HepG2 (cell line): ENCODE measurements at regions not wholly inside any gene's neighbourhood (a gene's known extent, or its start where the extent isn't known, plus 50 kb on each side); places are given as distances from the start of the nearest gene placed in this dataset.

Experiments used
- EED ChIP-seq: sonication (generic); formaldehyde crosslinking; IDR thresholded peaks from 2 replicates; pipeline ENCODE4 v1.5.0; 2020; ENCODE audit warnings: mild to moderate bottlenecking, missing genetic modification reagents
- GFI1 ChIP-seq: sonication (generic); formaldehyde crosslinking; IDR thresholded peaks from 2 replicates; pipeline ENCODE4 v1.5.0; 2020; ENCODE audit warnings: missing genetic modification reagents, mild to moderate bottlenecking, borderline replicate concordance
- RORA ChIP-seq: sonication (generic); formaldehyde crosslinking; IDR thresholded peaks from 2 replicates; pipeline ENCODE4 v1.5.0; 2020; ENCODE audit warnings: mild to moderate bottlenecking, missing genetic modification reagents, moderate library complexity
- SP2 ChIP-seq: sonication (generic); formaldehyde crosslinking; IDR thresholded peaks from 2 replicates; pipeline ENCODE4 v1.5.1; 2020; ENCODE audit warnings: mild to moderate bottlenecking, missing genetic modification reagents
- TCF12 ChIP-seq, 2 experiments: fragments of 450-650 bp in 1 of 2; sonication (generic) in 1 of 2; formaldehyde crosslinking in 1 of 2; IDR thresholded peaks; 2 replicates each; pipeline versions ENCODE4 v1.6.1 to v1.8.0; 2017 to 2022; ENCODE audit warnings: antibody characterized with exemption in 1 of 2, mild to moderate bottlenecking in 1 of 2, missing genetic modification reagents in 1 of 2, moderate library complexity in 1 of 2
- ZBTB7A ChIP-seq: sonication (generic); formaldehyde crosslinking; IDR thresholded peaks from 2 replicates; pipeline ENCODE4 v1.8.0; 2022; ENCODE audit warnings: mild to moderate bottlenecking, missing genetic modification reagents
- ZNF124 ChIP-seq: sonication (generic); formaldehyde crosslinking; IDR thresholded peaks from 2 replicates; pipeline ENCODE4 v1.4.0; 2020; ENCODE audit warnings: missing genetic modification reagents
- ZNF577 ChIP-seq: sonication (generic); formaldehyde crosslinking; IDR thresholded peaks from 2 replicates; pipeline ENCODE4 v1.4.0; 2020; ENCODE audit warnings: mild to moderate bottlenecking, low read depth, missing genetic modification reagents, borderline replicate concordance
- ZNF780A ChIP-seq: sonication (generic); formaldehyde crosslinking; IDR thresholded peaks from 2 replicates; pipeline ENCODE4 v1.8.0; 2022; ENCODE audit warnings: mild to moderate bottlenecking, missing genetic modification reagents, moderate library complexity
- TF ChIP-seq, protein P1 (sequence below): sonication (generic); formaldehyde crosslinking; IDR thresholded peaks from 2 replicates; pipeline ENCODE4 v1.4.0; 2020; ENCODE audit warnings: missing genetic modification reagents, borderline replicate concordance
- TF ChIP-seq, protein P2 (sequence below): sonication (generic); formaldehyde crosslinking; IDR thresholded peaks from 2 replicates; pipeline ENCODE4 v1.5.0; 2020; ENCODE audit warnings: mild to moderate bottlenecking, missing genetic modification reagents, moderate library complexity
- TF ChIP-seq, protein P3 (sequence below): sonication (generic); formaldehyde crosslinking; IDR thresholded peaks from 2 replicates; pipeline ENCODE4 v1.4.0; 2020; ENCODE audit warnings: missing genetic modification reagents

DNA sequence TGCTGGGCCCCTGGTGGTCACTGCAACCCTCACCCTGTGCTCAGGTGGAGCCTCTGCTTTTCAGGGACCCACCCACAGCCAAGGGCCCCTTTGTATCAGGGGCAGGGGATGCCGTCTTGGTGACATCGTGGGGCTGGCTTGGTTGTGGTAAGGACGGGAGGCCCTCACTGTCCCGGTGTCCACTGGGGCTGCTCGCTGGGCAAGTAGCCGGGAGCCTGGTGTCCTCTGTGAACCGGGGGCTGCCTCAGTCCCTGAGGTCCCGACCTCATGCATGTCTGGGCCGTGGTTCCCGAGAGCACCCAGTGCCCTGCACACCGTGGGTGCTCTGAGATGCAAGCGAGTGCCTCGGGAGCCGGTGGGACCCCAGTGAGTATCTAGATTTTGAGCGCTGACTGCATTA lies 56.0 kb upstream of the TTC34 start:
- TF ChIP-seq, protein P1, sequence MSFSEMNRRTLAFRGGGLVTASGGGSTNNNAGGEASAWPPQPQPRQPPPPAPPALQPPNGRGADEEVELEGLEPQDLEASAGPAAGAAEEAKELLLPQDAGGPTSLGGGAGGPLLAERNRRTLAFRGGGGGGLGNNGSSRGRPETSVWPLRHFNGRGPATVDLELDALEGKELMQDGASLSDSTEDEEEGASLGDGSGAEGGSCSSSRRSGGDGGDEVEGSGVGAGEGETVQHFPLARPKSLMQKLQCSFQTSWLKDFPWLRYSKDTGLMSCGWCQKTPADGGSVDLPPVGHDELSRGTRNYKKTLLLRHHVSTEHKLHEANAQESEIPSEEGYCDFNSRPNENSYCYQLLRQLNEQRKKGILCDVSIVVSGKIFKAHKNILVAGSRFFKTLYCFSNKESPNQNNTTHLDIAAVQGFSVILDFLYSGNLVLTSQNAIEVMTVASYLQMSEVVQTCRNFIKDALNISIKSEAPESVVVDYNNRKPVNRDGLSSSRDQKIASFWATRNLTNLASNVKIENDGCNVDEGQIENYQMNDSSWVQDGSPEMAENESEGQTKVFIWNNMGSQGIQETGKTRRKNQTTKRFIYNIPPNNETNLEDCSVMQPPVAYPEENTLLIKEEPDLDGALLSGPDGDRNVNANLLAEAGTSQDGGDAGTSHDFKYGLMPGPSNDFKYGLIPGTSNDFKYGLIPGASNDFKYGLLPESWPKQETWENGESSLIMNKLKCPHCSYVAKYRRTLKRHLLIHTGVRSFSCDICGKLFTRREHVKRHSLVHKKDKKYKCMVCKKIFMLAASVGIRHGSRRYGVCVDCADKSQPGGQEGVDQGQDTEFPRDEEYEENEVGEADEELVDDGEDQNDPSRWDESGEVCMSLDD (CRISPR knock-in tag): no peak
- no peak for TF ChIP-seq ZNF780A
- no peak for TF ChIP-seq GFI1 (CRISPR knock-in tag)
- TF ChIP-seq, protein P2, sequence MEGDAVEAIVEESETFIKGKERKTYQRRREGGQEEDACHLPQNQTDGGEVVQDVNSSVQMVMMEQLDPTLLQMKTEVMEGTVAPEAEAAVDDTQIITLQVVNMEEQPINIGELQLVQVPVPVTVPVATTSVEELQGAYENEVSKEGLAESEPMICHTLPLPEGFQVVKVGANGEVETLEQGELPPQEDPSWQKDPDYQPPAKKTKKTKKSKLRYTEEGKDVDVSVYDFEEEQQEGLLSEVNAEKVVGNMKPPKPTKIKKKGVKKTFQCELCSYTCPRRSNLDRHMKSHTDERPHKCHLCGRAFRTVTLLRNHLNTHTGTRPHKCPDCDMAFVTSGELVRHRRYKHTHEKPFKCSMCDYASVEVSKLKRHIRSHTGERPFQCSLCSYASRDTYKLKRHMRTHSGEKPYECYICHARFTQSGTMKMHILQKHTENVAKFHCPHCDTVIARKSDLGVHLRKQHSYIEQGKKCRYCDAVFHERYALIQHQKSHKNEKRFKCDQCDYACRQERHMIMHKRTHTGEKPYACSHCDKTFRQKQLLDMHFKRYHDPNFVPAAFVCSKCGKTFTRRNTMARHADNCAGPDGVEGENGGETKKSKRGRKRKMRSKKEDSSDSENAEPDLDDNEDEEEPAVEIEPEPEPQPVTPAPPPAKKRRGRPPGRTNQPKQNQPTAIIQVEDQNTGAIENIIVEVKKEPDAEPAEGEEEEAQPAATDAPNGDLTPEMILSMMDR (CRISPR knock-in tag): no peak
- no peak for TF ChIP-seq ZNF577 (CRISPR knock-in tag)
- TF ChIP-seq RORA: no peak
- TF ChIP-seq ZNF124 (CRISPR knock-in tag): no peak
- no peak for TF ChIP-seq EED (CRISPR knock-in tag)
- no peak for TF ChIP-seq TCF12 (IDR thresholded peaks at IDR 0.05)
- no peak for TF ChIP-seq TCF12 (CRISPR knock-in tag; IDR thresholded peaks at IDR 0.05)
- TF ChIP-seq ZBTB7A (CRISPR knock-in tag): no peak
- no peak for TF ChIP-seq SP2 (CRISPR knock-in tag)
- TF ChIP-seq, protein P3, sequence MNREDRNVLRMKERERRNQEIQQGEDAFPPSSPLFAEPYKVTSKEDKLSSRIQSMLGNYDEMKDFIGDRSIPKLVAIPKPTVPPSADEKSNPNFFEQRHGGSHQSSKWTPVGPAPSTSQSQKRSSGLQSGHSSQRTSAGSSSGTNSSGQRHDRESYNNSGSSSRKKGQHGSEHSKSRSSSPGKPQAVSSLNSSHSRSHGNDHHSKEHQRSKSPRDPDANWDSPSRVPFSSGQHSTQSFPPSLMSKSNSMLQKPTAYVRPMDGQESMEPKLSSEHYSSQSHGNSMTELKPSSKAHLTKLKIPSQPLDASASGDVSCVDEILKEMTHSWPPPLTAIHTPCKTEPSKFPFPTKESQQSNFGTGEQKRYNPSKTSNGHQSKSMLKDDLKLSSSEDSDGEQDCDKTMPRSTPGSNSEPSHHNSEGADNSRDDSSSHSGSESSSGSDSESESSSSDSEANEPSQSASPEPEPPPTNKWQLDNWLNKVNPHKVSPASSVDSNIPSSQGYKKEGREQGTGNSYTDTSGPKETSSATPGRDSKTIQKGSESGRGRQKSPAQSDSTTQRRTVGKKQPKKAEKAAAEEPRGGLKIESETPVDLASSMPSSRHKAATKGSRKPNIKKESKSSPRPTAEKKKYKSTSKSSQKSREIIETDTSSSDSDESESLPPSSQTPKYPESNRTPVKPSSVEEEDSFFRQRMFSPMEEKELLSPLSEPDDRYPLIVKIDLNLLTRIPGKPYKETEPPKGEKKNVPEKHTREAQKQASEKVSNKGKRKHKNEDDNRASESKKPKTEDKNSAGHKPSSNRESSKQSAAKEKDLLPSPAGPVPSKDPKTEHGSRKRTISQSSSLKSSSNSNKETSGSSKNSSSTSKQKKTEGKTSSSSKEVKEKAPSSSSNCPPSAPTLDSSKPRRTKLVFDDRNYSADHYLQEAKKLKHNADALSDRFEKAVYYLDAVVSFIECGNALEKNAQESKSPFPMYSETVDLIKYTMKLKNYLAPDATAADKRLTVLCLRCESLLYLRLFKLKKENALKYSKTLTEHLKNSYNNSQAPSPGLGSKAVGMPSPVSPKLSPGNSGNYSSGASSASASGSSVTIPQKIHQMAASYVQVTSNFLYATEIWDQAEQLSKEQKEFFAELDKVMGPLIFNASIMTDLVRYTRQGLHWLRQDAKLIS (CRISPR knock-in tag): no peak
